Esophagus muscularis mucosa (tissue), 4 donors: ENCODE measurements at regions not wholly inside any gene's neighbourhood (a gene's known extent, or its start where the extent isn't known, plus 50 kb on each side); places are given as distances from the start of the nearest gene placed in this dataset.

ENCODE experiments used
- DNase-seq: peaks from one replicate; pipeline ENCODE4 v3.0.0-alpha.2; 2017; ENCODE audit errors: extremely low spot score
- H3K27ac ChIP-seq, 4 donors: fragments of 200-600 bp; sonication (generic); replicated peaks in 1 of 4; 1 replicate in 3 of 4; 2 replicates in 1 of 4; pipeline ENCODE4 v1.5.1; 2016 to 2019; ENCODE audit warnings: mild to moderate bottlenecking in 1 of 4
- H3K27me3 ChIP-seq, 4 donors: fragments of 200-600 bp; sonication (generic); one replicate each; pipeline versions ENCODE4 v1.5.1 to v1.6.0; 2016 to 2019
- H3K36me3 ChIP-seq, 4 donors: fragments of 200-600 bp; sonication (generic); one replicate each; pipeline ENCODE4 v1.5.1; 2016 to 2019
- H3K4me1 ChIP-seq, 4 donors: fragments of 200-600 bp; sonication (generic); one replicate each; pipeline ENCODE4 v1.5.1; 2016 to 2019
- H3K4me3 ChIP-seq, 4 donors: fragments of 200-600 bp; sonication (generic); 1 replicate in 2 of 4; 2 replicates in 2 of 4; pipeline ENCODE4 v1.5.1; 2016 to 2019; ENCODE audit warnings: mild to moderate bottlenecking in 4 of 4, moderate library complexity in 1 of 4
- H3K9me3 ChIP-seq, 4 donors: fragments of 200-600 bp; sonication (generic); 1 replicate in 3 of 4; 2 replicates in 1 of 4; pipeline ENCODE4 v1.5.1; 2016 to 2019
- EP300 ChIP-seq: sonication (generic); formaldehyde crosslinking; IDR thresholded peaks from one replicate; pipeline ENCODE4 v1.6.1; 2017; ENCODE audit warnings: antibody characterized with exemption
- POLR2A ChIP-seq: fragments of 450-650 bp; IDR thresholded peaks from one replicate; pipeline ENCODE4 v1.6.1; 2017; ENCODE audit warnings: antibody characterized with exemption, moderate library complexity, mild to moderate bottlenecking, low read depth
- POLR2AphosphoS5 ChIP-seq, 2 donors: sonication (generic); formaldehyde crosslinking; IDR thresholded peaks; one replicate each; pipeline ENCODE4 v1.6.1; 2017; ENCODE audit warnings: antibody characterized with exemption in 2 of 2
- WGBS: methylation state at CpG from one replicate; pipeline ENCODE4 v1.1.5; 2018; 5-methylcytosine and 5-hydroxymethylcytosine counted together
- intact Hi-C: fragments of 100-400 bp; cut with DNase I; formaldehyde crosslinking; loops from one replicate; pipeline ENCODE4 v1.15.1; 2023
- TF ChIP-seq, protein P1 (sequence below), 3 experiments: fragments of 200-600 bp in 2 of 3; fragments of 450-650 bp in 1 of 3; sonication (generic) in 2 of 3; IDR thresholded peaks; one replicate each; pipeline ENCODE4 v1.5.1; 2017 to 2019; ENCODE audit warnings: antibody characterized with exemption in 3 of 3, mild to moderate bottlenecking in 2 of 3, moderate library complexity in 1 of 3

- no peaks in the 10 kb centered on the region for H3K36me3 ChIP-seq
- TF ChIP-seq POLR2A (no peak), POLR2AphosphoS5 (IDR thresholded peaks at IDR 0.05) (no peak), EP300 (no peak)
- TF ChIP-seq, protein P1, sequence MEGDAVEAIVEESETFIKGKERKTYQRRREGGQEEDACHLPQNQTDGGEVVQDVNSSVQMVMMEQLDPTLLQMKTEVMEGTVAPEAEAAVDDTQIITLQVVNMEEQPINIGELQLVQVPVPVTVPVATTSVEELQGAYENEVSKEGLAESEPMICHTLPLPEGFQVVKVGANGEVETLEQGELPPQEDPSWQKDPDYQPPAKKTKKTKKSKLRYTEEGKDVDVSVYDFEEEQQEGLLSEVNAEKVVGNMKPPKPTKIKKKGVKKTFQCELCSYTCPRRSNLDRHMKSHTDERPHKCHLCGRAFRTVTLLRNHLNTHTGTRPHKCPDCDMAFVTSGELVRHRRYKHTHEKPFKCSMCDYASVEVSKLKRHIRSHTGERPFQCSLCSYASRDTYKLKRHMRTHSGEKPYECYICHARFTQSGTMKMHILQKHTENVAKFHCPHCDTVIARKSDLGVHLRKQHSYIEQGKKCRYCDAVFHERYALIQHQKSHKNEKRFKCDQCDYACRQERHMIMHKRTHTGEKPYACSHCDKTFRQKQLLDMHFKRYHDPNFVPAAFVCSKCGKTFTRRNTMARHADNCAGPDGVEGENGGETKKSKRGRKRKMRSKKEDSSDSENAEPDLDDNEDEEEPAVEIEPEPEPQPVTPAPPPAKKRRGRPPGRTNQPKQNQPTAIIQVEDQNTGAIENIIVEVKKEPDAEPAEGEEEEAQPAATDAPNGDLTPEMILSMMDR (IDR thresholded peaks at IDR 0.05) = no peak
- no peaks in the 10 kb centered on the region for H3K4me1 ChIP-seq
- intact Hi-C loops = no loop called here
- WGBS = 61% methylated on average over 1 of the region's 1 CpG
- no peak for DNase-seq
- H3K9me3 ChIP-seq = no peaks in the 10 kb centered on the region
- H3K27me3 ChIP-seq = no peaks in the 10 kb centered on the region
- no peak overlapping the region for H3K4me3 ChIP-seq
- H3K27ac ChIP-seq = no peak overlapping the region
Measured at GRCh38 chr18:39872651-39873050, 2082.4 kb upstream of the PIK3C3 start.

- Histone ChIP-seq H3K27me3 (no peaks in the 10 kb centered on the region), H3K27ac (no peak overlapping the region), H3K4me3 (no peak overlapping the region), H3K9me3 (no peaks in the 10 kb centered on the region), H3K4me1 (no peaks in the 10 kb centered on the region), H3K36me3 (no peaks in the 10 kb centered on the region)
- intact Hi-C loops = no loop called here
- TF ChIP-seq POLR2A (no peak), POLR2AphosphoS5 (IDR thresholded peaks at IDR 0.05) (no peak), EP300 (no peak)
- TF ChIP-seq, protein P1 (IDR thresholded peaks at IDR 0.05) = no peak
- WGBS = 91% methylated on average over 3 of the region's 3 CpGs
- no peak for DNase-seq
Measured at GRCh38 chr18:39871961-39872360, 2083.1 kb upstream of the PIK3C3 start.

DNA sequence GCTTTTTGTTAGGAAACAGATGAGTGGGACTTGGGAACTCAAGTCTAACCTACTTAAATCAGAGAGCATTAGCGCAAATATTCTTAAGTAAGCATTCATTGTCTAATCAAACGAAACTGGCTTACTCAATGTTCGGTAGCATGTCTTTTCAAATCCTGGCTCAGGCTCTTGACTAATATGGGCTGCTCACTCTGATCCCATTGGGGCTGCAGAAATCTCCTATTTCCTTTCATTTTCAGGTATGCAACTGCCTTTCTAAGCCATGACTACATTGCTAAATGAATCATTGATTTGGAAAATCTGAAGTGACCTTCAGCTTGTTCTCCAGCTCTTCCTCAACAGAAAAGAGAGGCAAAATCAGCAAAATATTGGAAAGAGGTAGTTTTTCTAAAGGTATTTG, 2084.4 kb upstream of the PIK3C3 start:
- DNase-seq = no peak
- Histone ChIP-seq H3K27me3 (no peaks in the 10 kb centered on the region), H3K4me3 (no peak overlapping the region), H3K36me3 (no peaks in the 10 kb centered on the region), H3K4me1 (no peaks in the 10 kb centered on the region), H3K9me3 (no peaks in the 10 kb centered on the region), H3K27ac (no peak overlapping the region)
- 85% methylated on average over 3 of the region's 3 CpGs for WGBS
- intact Hi-C loops = no loop called here
- TF ChIP-seq EP300 (no peak), POLR2AphosphoS5 (IDR thresholded peaks at IDR 0.05) (no peak), POLR2A (no peak)
- TF ChIP-seq, protein P1 (IDR thresholded peaks at IDR 0.05) = no peak

GRCh38 chr18:39863916-39864315, 2091.1 kb upstream of the PIK3C3 start:
- Histone ChIP-seq H3K4me1 (peaks cover 0 to 6% (median 0%) of the 10 kb centered on the region in 4 donors), H3K27ac (no peak overlapping the region), H3K9me3 (no peaks in the 10 kb centered on the region), H3K27me3 (no peaks in the 10 kb centered on the region), H3K4me3 (no peak overlapping the region), H3K36me3 (no peaks in the 10 kb centered on the region)
- TF ChIP-seq POLR2A (no peak), EP300 (no peak), POLR2AphosphoS5 (IDR thresholded peaks at IDR 0.05) (no peak)
- TF ChIP-seq, protein P1 (IDR thresholded peaks at IDR 0.05) = no peak
- no peak for DNase-seq
- intact Hi-C loops = no loop called here
- WGBS = 61% methylated on average over 2 of the region's 2 CpGs

DNA sequence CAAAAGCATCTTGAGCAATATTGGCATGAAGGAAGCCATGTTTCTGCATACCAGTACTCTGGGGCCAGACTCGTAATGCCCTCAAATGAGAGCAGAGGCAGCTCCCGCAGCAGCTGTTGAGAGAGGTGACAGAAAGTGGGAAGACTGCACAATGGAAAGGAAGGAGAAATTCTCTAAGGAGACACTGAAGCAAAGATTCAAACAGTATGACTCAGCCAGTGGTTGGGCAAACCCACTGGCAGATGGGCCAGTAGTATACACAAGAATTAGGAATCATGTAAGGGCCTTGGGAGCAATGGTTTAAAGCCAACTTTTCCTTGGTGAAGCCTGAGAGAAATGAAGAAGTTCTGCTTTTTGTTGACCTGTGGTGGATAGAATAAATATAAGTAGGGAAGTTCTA, 2092.7 kb upstream of the PIK3C3 start:
- no peak overlapping the region for H3K27ac ChIP-seq
- no peak overlapping the region for H3K4me3 ChIP-seq
- TF ChIP-seq POLR2A = no peak
- TF ChIP-seq EP300 = no peak
- TF ChIP-seq, protein P1 (IDR thresholded peaks at IDR 0.05) = no peak
- TF ChIP-seq POLR2AphosphoS5 (IDR thresholded peaks at IDR 0.05) = no peak
- H3K36me3 ChIP-seq = no peaks in the 10 kb centered on the region
- peaks cover 0 to 6% (median 0%) of the 10 kb centered on the region in 4 donors for H3K4me1 ChIP-seq
- H3K9me3 ChIP-seq = no peaks in the 10 kb centered on the region
- intact Hi-C loops = no loop called here
- no peaks in the 10 kb centered on the region for H3K27me3 ChIP-seq
- 97% methylated on average over 2 of the region's 2 CpGs for WGBS
- DNase-seq = no peak
